ENCODE measurements at regions not wholly inside any gene's neighbourhood (a gene's known extent, or its start where the extent isn't known, plus 50 kb on each side); places are given as distances from the start of the nearest gene placed in this dataset.

- Histone ChIP-seq H3K4me1 (ENCODE audit: insufficient read depth, low read length, poor library complexity, severe bottlenecking) (no peaks in the 10 kb centered on the region), H3K4me3 (ENCODE audit: low read depth, low read length, poor library complexity, severe bottlenecking) (no peak overlapping the region), H3K9me3 (ENCODE audit: low read depth, low read length, poor library complexity, severe bottlenecking) (peaks cover 5% of the 10 kb centered on the region), H3K27me3 (replicated peaks; ENCODE audit: insufficient read depth, low read depth, low read length, poor library complexity) (peaks cover 7% of the 10 kb centered on the region), H3K27ac (ENCODE audit: low read depth, low read length, poor library complexity, severe bottlenecking) (no peak overlapping the region), H3K36me3 (ENCODE audit: insufficient read depth, low read length, poor library complexity, severe bottlenecking) (no peaks in the 10 kb centered on the region)
- intact Hi-C loops (cut with micrococcal nuclease; ENCODE audit: unreplicated experiment), result no loop called here
- ChIA-PET CTCF (no interaction called here), POLR2A (ENCODE audit: low non-redundant PET) (no interaction called here)
- no TSS peak for BruUV-seq (replicated peaks)
- TF ChIP-seq CTCF (conservative IDR thresholded peaks at IDR 0.05; ENCODE audit: low read depth, low read length), result no peak
- no peak for TF ChIP-seq EZH2 (IDR thresholded peaks at IDR 0.05; ENCODE audit: borderline replicate concordance, low read depth, low read length, poor library complexity, severe bottlenecking)
- no peak for DNase-seq (ENCODE audit: low spot score)
These were observed 120.6 kb downstream of the FOXD1 start for GRCh38 chr5:73327908-73328455.

- H3K9me3 ChIP-seq (ENCODE audit: low read depth, low read length, poor library complexity, severe bottlenecking), result peaks cover 3% of the 10 kb centered on the region
- no peaks in the 10 kb centered on the region for H3K27me3 ChIP-seq (replicated peaks; ENCODE audit: insufficient read depth, low read depth, low read length, poor library complexity)
- ChIA-PET CTCF (no interaction called here), POLR2A (ENCODE audit: low non-redundant PET) (no interaction called here)
- no peaks in the 10 kb centered on the region for H3K4me1 ChIP-seq (ENCODE audit: insufficient read depth, low read length, poor library complexity, severe bottlenecking)
- H3K27ac ChIP-seq (ENCODE audit: low read depth, low read length, poor library complexity, severe bottlenecking), result no peak overlapping the region
- H3K4me3 ChIP-seq (ENCODE audit: low read depth, low read length, poor library complexity, severe bottlenecking), result no peak overlapping the region
- DNase-seq (ENCODE audit: low spot score), result no peak
- no TSS peak for BruUV-seq (replicated peaks)
- TF ChIP-seq EZH2 (IDR thresholded peaks at IDR 0.05; ENCODE audit: borderline replicate concordance, low read depth, low read length, poor library complexity, severe bottlenecking) (no peak), CTCF (conservative IDR thresholded peaks at IDR 0.05; ENCODE audit: low read depth, low read length) (no peak)
- no peaks in the 10 kb centered on the region for H3K36me3 ChIP-seq (ENCODE audit: insufficient read depth, low read length, poor library complexity, severe bottlenecking)
- intact Hi-C loops (cut with micrococcal nuclease; ENCODE audit: unreplicated experiment), result no loop called here
These were observed 123.0 kb downstream of the FOXD1 start for GRCh38 chr5:73325546-73325945.

- no peaks in the 10 kb centered on the region for H3K36me3 ChIP-seq (ENCODE audit: insufficient read depth, low read length, poor library complexity, severe bottlenecking)
- no peaks in the 10 kb centered on the region for H3K4me1 ChIP-seq (ENCODE audit: insufficient read depth, low read length, poor library complexity, severe bottlenecking)
- no peak overlapping the region for H3K27ac ChIP-seq (ENCODE audit: low read depth, low read length, poor library complexity, severe bottlenecking)
- BruUV-seq (replicated peaks), result no TSS peak
- DNase-seq (ENCODE audit: low spot score), result no peak
- TF ChIP-seq CTCF (conservative IDR thresholded peaks at IDR 0.05; ENCODE audit: low read depth, low read length) (no peak), EZH2 (IDR thresholded peaks at IDR 0.05; ENCODE audit: borderline replicate concordance, low read depth, low read length, poor library complexity, severe bottlenecking) (no peak)
- ChIA-PET POLR2A (ENCODE audit: low non-redundant PET) (no interaction called here), CTCF (no interaction called here)
- no peaks in the 10 kb centered on the region for H3K9me3 ChIP-seq (ENCODE audit: low read depth, low read length, poor library complexity, severe bottlenecking)
- H3K4me3 ChIP-seq (ENCODE audit: low read depth, low read length, poor library complexity, severe bottlenecking), result no peak overlapping the region
- no peaks in the 10 kb centered on the region for H3K27me3 ChIP-seq (replicated peaks; ENCODE audit: insufficient read depth, low read depth, low read length, poor library complexity)
- intact Hi-C loops (cut with micrococcal nuclease; ENCODE audit: unreplicated experiment), result no loop called here
These were observed 125.1 kb downstream of the FOXD1 start for GRCh38 chr5:73323466-73323865.

All from A673 (cell line).